SK-N-SH (cell line): ENCODE measurements at regions not wholly inside any gene's neighbourhood (a gene's known extent, or its start where the extent isn't known, plus 50 kb on each side); places are given as distances from the start of the nearest gene placed in this dataset.

Experiments used
- CTCF ChIA-PET: fragments of 300-600, 350-600 bp; formaldehyde crosslinking; extraction: SDS; loops from one replicate; lab custom pipeline; 2021; lab: Yijun Ruan, JAX
- POLR2A ChIA-PET: fragments of 350-600 bp; sonication (Branson Sonifier 250); formaldehyde crosslinking; extraction: SDS; loops from one replicate; lab custom pipeline; 2020; ENCODE audit warnings: antibody characterized with exemption, inconsistent platforms; lab: Yijun Ruan, JAX
- DNase-seq: peaks from one replicate; pipeline ENCODE4 v3.0.0; 2012
- H2AFZ ChIP-seq: fragments of 200-600 bp; sonication (generic); 2 replicates; pipeline ENCODE4 v1.8.1; 2016; ENCODE audit warnings: antibody characterized with exemption, mild to moderate bottlenecking, low read depth
- H3F3A ChIP-seq: fragments of 200-600 bp; sonication (generic); replicated peaks from 2 replicates; pipeline ENCODE3; 2016; ENCODE audit warnings: antibody characterized with exemption, mild to moderate bottlenecking; ENCODE audit not compliant: insufficient read depth
- H3K27ac ChIP-seq, 2 experiments: fragments of 200-500 bp in 1 of 2; fragments of 200-600 bp in 1 of 2; sonication (Bioruptor generic) in 1 of 2; sonication (generic), shearing (Covaris generic) in 1 of 2; 2 replicates each; pipeline versions ENCODE4 v1.5.1 to v1.6.1; 2014 to 2016; ENCODE audit warnings: low read depth in 2 of 2, inconsistent platforms in 1 of 2, low read length in 1 of 2, mild to moderate bottlenecking in 1 of 2, mixed read lengths in 1 of 2
- H3K27me3 ChIP-seq: fragments of 200-600 bp; sonication (generic), shearing (Covaris generic); 2 replicates; pipeline ENCODE4 v1.6.1; 2016; ENCODE audit warnings: mixed run types; ENCODE audit not compliant: insufficient read depth
- H3K36me3 ChIP-seq, 2 experiments: fragments of 200-500 bp in 1 of 2; fragments of 200-600 bp in 1 of 2; sonication (Bioruptor generic) in 1 of 2; sonication (generic) in 1 of 2; replicated peaks in 1 of 2; 2 replicates each; pipeline versions ENCODE3 to v1.5.1; 2014 to 2016; ENCODE audit warnings: low read length in 1 of 2, mild to moderate bottlenecking in 1 of 2; ENCODE audit not compliant: insufficient read depth in 2 of 2, control insufficient read depth in 1 of 2
- H3K4me1 ChIP-seq, 2 experiments: fragments of 200-500 bp in 1 of 2; fragments of 200-600 bp in 1 of 2; sonication (Bioruptor generic) in 1 of 2; sonication (generic), shearing (Covaris generic) in 1 of 2; 2 replicates each; pipeline versions ENCODE4 v1.5.1 to v1.6.1; 2014 to 2016; ENCODE audit warnings: low read depth in 1 of 2, low read length in 1 of 2, mixed run types in 1 of 2; ENCODE audit not compliant: insufficient read depth in 2 of 2, control insufficient read depth in 1 of 2
- H3K4me2 ChIP-seq: fragments of 200-600 bp; sonication (generic), shearing (Covaris generic); 2 replicates; pipeline ENCODE4 v1.6.1; 2017; ENCODE audit warnings: mixed run types
- H3K4me3 ChIP-seq, 2 experiments: fragments of 200-500 bp in 1 of 2; fragments of 200-600 bp in 1 of 2; sonication (Bioruptor generic) in 1 of 2; sonication (generic), shearing (Covaris generic) in 1 of 2; 2 replicates each; pipeline versions ENCODE4 v1.5.1 to v1.8.1; 2014 to 2016; ENCODE audit warnings: low read depth in 2 of 2, inconsistent platforms in 1 of 2, low read length in 1 of 2, mild to moderate bottlenecking in 1 of 2, mixed read lengths in 1 of 2, moderate library complexity in 1 of 2
- H3K79me2 ChIP-seq: fragments of 200-600 bp; sonication (generic); 2 replicates; pipeline ENCODE4 v1.8.1; 2017; ENCODE audit warnings: mild to moderate bottlenecking; ENCODE audit not compliant: insufficient read depth
- H3K9ac ChIP-seq: fragments of 200-600 bp; sonication (generic); 2 replicates; pipeline ENCODE4 v1.6.1; 2017; ENCODE audit warnings: mixed run types
- H3K9me2 ChIP-seq: fragments of 200-600 bp; sonication (generic); 2 replicates; pipeline ENCODE4 v1.6.1; 2017; ENCODE audit warnings: mixed run types
- H3K9me3 ChIP-seq: fragments of 200-600 bp; sonication (generic); 2 replicates; pipeline ENCODE4 v1.6.1; 2017; ENCODE audit warnings: mixed run types, mild to moderate bottlenecking, moderate library complexity
- H4K20me1 ChIP-seq: fragments of 200-600 bp; sonication (generic); 2 replicates; pipeline ENCODE4 v1.6.1; 2017; ENCODE audit warnings: mild to moderate bottlenecking, mixed run types; ENCODE audit not compliant: insufficient read depth
- CTCF ChIP-seq: fragments of 200-600 bp; sonication (generic); IDR thresholded peaks from 2 replicates; pipeline ENCODE4 v1.6.1; 2017; ENCODE audit warnings: antibody characterized with exemption, mild to moderate bottlenecking, moderate library complexity
- EP300 ChIP-seq, 2 experiments: IDR thresholded peaks; 2 replicates each; pipeline versions ENCODE4 v1.4.0 to v1.6.1; 2012; ENCODE audit warnings: borderline replicate concordance in 1 of 2, low read depth in 1 of 2, low read length in 1 of 2
- FOSL2 ChIP-seq: IDR thresholded peaks from 2 replicates; pipeline ENCODE4 v1.4.0; 2012; ENCODE audit warnings: low read depth, mild to moderate bottlenecking, moderate library complexity, borderline replicate concordance
- FOXM1 ChIP-seq: IDR thresholded peaks from 2 replicates; pipeline ENCODE4 v1.4.0; 2012; ENCODE audit warnings: low read depth, mild to moderate bottlenecking
- GABPA ChIP-seq: IDR thresholded peaks from 2 replicates; pipeline ENCODE4 v1.4.0; 2012; ENCODE audit warnings: low read depth, mild to moderate bottlenecking
- JUND ChIP-seq: IDR thresholded peaks from 2 replicates; pipeline ENCODE4 v1.4.0; 2012
- MAX ChIP-seq: IDR thresholded peaks from 2 replicates; pipeline ENCODE4 v1.4.0; 2012; ENCODE audit warnings: low read depth
- MXI1 ChIP-seq: IDR thresholded peaks from 2 replicates; pipeline ENCODE4 v1.6.1; 2012; ENCODE audit warnings: mild to moderate bottlenecking, low read depth, low read length, improper control_type of control experiment
- NRF1 ChIP-seq: IDR thresholded peaks from 2 replicates; pipeline ENCODE4 v1.6.1; 2012; ENCODE audit warnings: low read depth, mild to moderate bottlenecking, low read length
- PBX3 ChIP-seq: IDR thresholded peaks from 2 replicates; pipeline ENCODE4; 2012
- RFX5 ChIP-seq: IDR thresholded peaks from 2 replicates; pipeline ENCODE4 v1.6.1; 2012; ENCODE audit warnings: mild to moderate bottlenecking, improper control_type of control experiment, low read length
- RXRA ChIP-seq: IDR thresholded peaks from 2 replicates; pipeline ENCODE4 v1.4.0; 2012; ENCODE audit warnings: low read depth, mild to moderate bottlenecking, borderline replicate concordance
- SMC3 ChIP-seq: IDR thresholded peaks from 2 replicates; pipeline ENCODE4 v1.6.1; 2012; ENCODE audit warnings: low read depth, low read length, improper control_type of control experiment
- TCF12 ChIP-seq: IDR thresholded peaks from 2 replicates; pipeline ENCODE4 v1.4.0; 2012
- USF1 ChIP-seq: IDR thresholded peaks from 2 replicates; pipeline ENCODE4 v1.4.0; 2012; ENCODE audit warnings: low read depth, borderline replicate concordance
- ZBTB33 ChIP-seq: IDR thresholded peaks from 2 replicates; pipeline ENCODE4 v1.4.0; 2012; ENCODE audit warnings: low read depth, borderline replicate concordance
- WGBS: methylation state at CpG from one replicate; pipeline ENCODE4 v1.1.6; 2017; ENCODE audit warnings: low lambda C conversion rate; 5-methylcytosine and 5-hydroxymethylcytosine counted together

GRCh38 chr4:176422001-176422400, 102.2 kb downstream of the SPCS3 start:
- Histone ChIP-seq H3K4me3 (no peak overlapping the region), H3K9me3 (no peaks in the 10 kb centered on the region), H4K20me1 (no peaks in the 10 kb centered on the region), H3K27me3 (no peaks in the 10 kb centered on the region; the same call in 1 of the 2 replicates), H3K79me2 (no peaks in the 10 kb centered on the region), H3K27ac (no peak overlapping the region; a peak in 1 of 4 replicates), H3K4me1 (no peaks in the 10 kb centered on the region; a peak in 1 of 4 replicates), H2AFZ (no peak overlapping the region), H3K36me3 (no peaks in the 10 kb centered on the region), H3K9me2 (no peaks in the 10 kb centered on the region), H3F3A (peaks cover 4% of the 10 kb centered on the region), H3K4me2 (no peak overlapping the region), H3K9ac (no peak overlapping the region)
- TF ChIP-seq FOSL2 (no peak), MXI1 (no peak), USF1 (no peak), TCF12 (0 out of 2 replicates have a peak, but pooled peaks have one; percentile 2)
- ChIA-PET POLR2A (no interaction called here), CTCF (no interaction called here)
- WGBS: 9% methylated on average over 1 of the region's 1 CpG
- DNase-seq: no peak

- H3K4me2 ChIP-seq: no peak overlapping the region
- CTCF ChIA-PET: no interaction called here
- TF ChIP-seq ZBTB33: no peak
- no peak for TF ChIP-seq RFX5
- TF ChIP-seq FOXM1: no peak
- TF ChIP-seq FOSL2: no peak
- TF ChIP-seq SMC3: no peak
- DNase-seq: no peak
- H3K9ac ChIP-seq: no peak overlapping the region
- peak overlapping the region in 1 of 2 experiments; percentile 11; a peak in 1 of 4 replicates for H3K27ac ChIP-seq
- no peaks in the 10 kb centered on the region; a peak in 1 of 4 replicates for H3K4me1 ChIP-seq
- no peak overlapping the region for H3K4me3 ChIP-seq
- 23% methylated on average over 4 of the region's 4 CpGs for WGBS
- no peaks in the 10 kb centered on the region for H4K20me1 ChIP-seq
- H2AFZ ChIP-seq: no peak overlapping the region
- no peaks in the 10 kb centered on the region for H3K36me3 ChIP-seq
- POLR2A ChIA-PET: no interaction called here
- peaks cover 4% of the 10 kb centered on the region for H3F3A ChIP-seq
- no peaks in the 10 kb centered on the region for H3K79me2 ChIP-seq
- H3K9me2 ChIP-seq: no peaks in the 10 kb centered on the region
- H3K27me3 ChIP-seq: no peaks in the 10 kb centered on the region; the same call in 1 of the 2 replicates
- H3K9me3 ChIP-seq: no peaks in the 10 kb centered on the region
Observed at GRCh38 chr4:176422511-176422910, 102.7 kb downstream of the SPCS3 start.

GRCh38 chr4:176425035-176425434, 105.3 kb downstream of the SPCS3 start:
- ChIA-PET CTCF (no interaction called here), POLR2A (no interaction called here)
- H3K9ac ChIP-seq: no peak overlapping the region
- no peaks in the 10 kb centered on the region for H3K79me2 ChIP-seq
- no peak overlapping the region for H3K4me3 ChIP-seq
- no peaks in the 10 kb centered on the region for H3K9me3 ChIP-seq
- no peaks in the 10 kb centered on the region for H4K20me1 ChIP-seq
- H3K4me2 ChIP-seq: no peak overlapping the region; the same call in 1 of the 2 replicates
- H3K36me3 ChIP-seq: no peaks in the 10 kb centered on the region
- no peaks in the 10 kb centered on the region for H3K27me3 ChIP-seq
- H3K4me1 ChIP-seq: no peaks in the 10 kb centered on the region; a peak in 1 of 4 replicates
- no peaks in the 10 kb centered on the region for H3K9me2 ChIP-seq
- WGBS: 7% methylated on average over 2 of the region's 2 CpGs
- H2AFZ ChIP-seq: no peak overlapping the region
- H3K27ac ChIP-seq: peak overlapping the region in 1 of 2 experiments; percentile 65; a peak in 1 of 4 replicates
- peaks cover 4% of the 10 kb centered on the region for H3F3A ChIP-seq
- DNase-seq: no peak
- TF ChIP-seq MAX: no peak
- TF ChIP-seq NRF1: no peak
- peak; percentile 56; the same call in 1 of the 2 replicates for TF ChIP-seq PBX3
- no peak for TF ChIP-seq GABPA
- peak; percentile 7; the same call in 1 of the 2 replicates for TF ChIP-seq FOSL2
- no peak for TF ChIP-seq RXRA
- TF ChIP-seq JUND: no peak
- no peak for TF ChIP-seq CTCF
- peak in 1 of 2 experiments; percentile 64; a peak in 1 of 4 replicates for TF ChIP-seq EP300 (IDR thresholded peaks at IDR 0.05; ENCODE audit: borderline replicate concordance in 1 of 2, low read depth in 1 of 2, low read length in 1 of 2)
- TF ChIP-seq TCF12: peak; percentile 32; the same call in 1 of the 2 replicates
